ENCODE measurements at regions not wholly inside any gene's neighbourhood (a gene's known extent, or its start where the extent isn't known, plus 50 kb on each side); places are given as distances from the start of the nearest gene placed in this dataset.

- FAIRE-seq (peak; percentile 36), DNase-seq (ENCODE audit: low read depth in 1 of 2, low spot score in 1 of 2) (peak in 1 of 2 experiments; percentile 85), ATAC-seq (peak; percentile 49 to 83; a peak in 5 of 6 replicates)
- 20% methylated on average over 4 of the region's 4 CpGs for WGBS (ENCODE audit: missing lambda C conversion rate)
- Histone ChIP-seq H3K9me3 (no peaks in the 10 kb centered on the region), H3K4me3 (no peak overlapping the region), H3K4me1 (peaks cover 12% of the 10 kb centered on the region), H3K27ac (no peak overlapping the region), H3K4me2 (peak overlapping the region; percentile 23; the same call in 1 of the 3 replicates)
- ChIA-PET POLR2A (no interaction called here), CTCF (interaction anchor here (0.6 to 1.0 kb wide), 3 partner anchors 31 to 313 kb away, joined by 3 read pairs; no protein-coding TSS in a partner anchor)
- TF ChIP-seq CEBPB (IDR thresholded peaks at IDR 0.05) (no peak), BHLHE40 (IDR thresholded peaks at IDR 0.05; ENCODE audit: low read depth, low read length) (no peak), ZFP36 (IDR thresholded peaks at IDR 0.05; ENCODE audit: borderline replicate concordance, partially characterized antibody) (peak; percentile 34), ZC3H11A (IDR thresholded peaks at IDR 0.05) (no peak), RFX5 (IDR thresholded peaks at IDR 0.05) (no peak), HEYL (CRISPR knock-in tag; IDR thresholded peaks at IDR 0.05) (no peak), EHF (CRISPR knock-in tag; IDR thresholded peaks at IDR 0.05) (no peak), JUN (IDR thresholded peaks at IDR 0.05) (0 out of 5 replicates have a peak, but pooled peaks of 1 of the 2 experiments have one; percentile 24), EHMT2 (IDR thresholded peaks at IDR 0.05; ENCODE audit: low read depth) (no peak), BCL3 (IDR thresholded peaks at IDR 0.05) (no peak), KDM1A (IDR thresholded peaks at IDR 0.05; ENCODE audit: low read depth) (no peak), EP300 (IDR thresholded peaks at IDR 0.05) (no peak), HDAC2 (IDR thresholded peaks at IDR 0.05) (no peak), HOXA7 (CRISPR knock-in tag; IDR thresholded peaks at IDR 0.05) (no peak), RNF2 (IDR thresholded peaks at IDR 0.05; ENCODE audit: borderline replicate concordance, low read depth) (no peak), ELK1 (IDR thresholded peaks at IDR 0.05; ENCODE audit: low read depth, low read length) (no peak), KDM5A (IDR thresholded peaks at IDR 0.05) (no peak), TP53 (CRISPR knock-in tag; IDR thresholded peaks at IDR 0.05) (no peak), PBX3 (IDR thresholded peaks at IDR 0.05) (no peak), MAZ (IDR thresholded peaks at IDR 0.05; ENCODE audit: borderline replicate concordance, low read depth, low read length) (no peak), NFE2L2 (conservative IDR thresholded peaks at IDR 0.05; ENCODE audit: low read length) (no peak), SREBF2 (IDR thresholded peaks at IDR 0.05) (no peak), SMC3 (IDR thresholded peaks at IDR 0.05) (peak; percentile 39; the same call in 2 of the 3 replicates), RCOR1 (IDR thresholded peaks at IDR 0.05; ENCODE audit: low read depth, low read length) (no peak), JUNB (IDR thresholded peaks at IDR 0.05) (0 out of 2 replicates have a peak, but pooled peaks have one; percentile 11), HMGXB4 (CRISPR knock-in tag; IDR thresholded peaks at IDR 0.05; ENCODE audit: borderline replicate concordance) (no peak), FOXS1 (CRISPR knock-in tag; IDR thresholded peaks at IDR 0.05) (no peak), CTCF (IDR thresholded peaks at IDR 0.05) (peak; percentile 34), TFCP2L1 (CRISPR knock-in tag; IDR thresholded peaks at IDR 0.05) (no peak), ZSCAN20 (CRISPR knock-in tag; IDR thresholded peaks at IDR 0.05) (no peak), RAD21 (conservative IDR thresholded peaks at IDR 0.05 in 1 of 2, IDR thresholded peaks at IDR 0.05 in 1 of 2) (peak; percentile 35 to 56), GATA3 (IDR thresholded peaks at IDR 0.05; ENCODE audit: borderline replicate concordance) (peak; percentile 86), ATOH8 (CRISPR knock-in tag; IDR thresholded peaks at IDR 0.05; ENCODE audit: low read depth) (no peak), E2F6 (IDR thresholded peaks at IDR 0.05; ENCODE audit: borderline replicate concordance, low read depth) (no peak), ESRRA (IDR thresholded peaks at IDR 0.05; ENCODE audit: borderline replicate concordance, low read length) (no peak), CBX2 (IDR thresholded peaks at IDR 0.05; ENCODE audit: borderline replicate concordance, low read depth) (no peak)
Measured at GRCh38 chr15:69604072-69604411, 151.4 kb downstream of the RPLP1 start.
